T-cell (primary cell): ENCODE measurements at regions not wholly inside any gene's neighbourhood (a gene's known extent, or its start where the extent isn't known, plus 50 kb on each side); places are given as distances from the start of the nearest gene placed in this dataset.

ENCODE experiments used
- ATAC-seq, 4 experiments: fragments of 200-7000 bp in 3 of 4; fragments of 150-1000 bp in 1 of 4; cut with Tn5 transposase; replicated peaks in 1 of 4; 1 replicate in 3 of 4; 2 replicates in 1 of 4; pipeline ENCODE4 v1.10.0; 2021; ENCODE audit warnings: moderate library complexity in 3 of 4, mild to moderate bottlenecking in 2 of 4, moderate number of reproducible peaks in 1 of 4
- CTCF ChIA-PET, 2 donors: fragments of 300-600 bp; sonication (Branson Sonifier 250); formaldehyde crosslinking; loops; one replicate each; lab custom pipeline; 2022; ENCODE audit warnings: antibody characterized with exemption in 2 of 2; lab: Charles Lee
- POLR2A ChIA-PET, 2 donors: fragments of 300-600 bp; sonication (Branson Sonifier 250); formaldehyde crosslinking; loops; one replicate each; lab custom pipeline; 2022; ENCODE audit warnings: antibody characterized with exemption in 2 of 2; lab: Charles Lee
- DNase-seq, 35 experiments: peaks; one replicate each; pipeline versions ENCODE4 v3.0.0 to v3.0.0-alpha.2; 2013 to 2023
- H3K27ac ChIP-seq: one replicate; pipeline ENCODE4 v1.5.1; 2013; ENCODE audit warnings: low read length
- H3K27me3 ChIP-seq, 2 experiments: replicated peaks in 1 of 2; 1 replicate in 1 of 2; 2 replicates in 1 of 2; pipeline versions ENCODE4 v1.6.1 to v1.7.0; 2013; ENCODE audit warnings: low read length in 1 of 2, mixed read lengths in 1 of 2; ENCODE audit not compliant: control insufficient read depth in 2 of 2, insufficient read depth in 2 of 2; ENCODE audit errors: extremely low read depth in 1 of 2
- H3K36me3 ChIP-seq, 2 donors: 1 replicate in 1 of 2; 2 replicates in 1 of 2; pipeline versions ENCODE4 v1.6.1 to v1.7.0; 2013; ENCODE audit warnings: low read length in 1 of 2; ENCODE audit not compliant: control insufficient read depth in 2 of 2, insufficient read depth in 1 of 2; ENCODE audit errors: extremely low read depth in 1 of 2
- H3K4me1 ChIP-seq, 2 experiments: 1 replicate in 1 of 2; 2 replicates in 1 of 2; pipeline versions ENCODE4 v1.6.1 to v1.7.0; 2013; ENCODE audit warnings: low read length in 2 of 2, mixed read lengths in 1 of 2; ENCODE audit not compliant: insufficient read depth in 2 of 2, control insufficient read depth in 1 of 2; ENCODE audit errors: extremely low read depth in 1 of 2
- H3K4me3 ChIP-seq, 2 donors: 1 replicate in 1 of 2; 2 replicates in 1 of 2; pipeline versions ENCODE4 v1.5.1 to v1.7.0; 2013; ENCODE audit warnings: mild to moderate bottlenecking in 2 of 2, low read length in 1 of 2, moderate library complexity in 1 of 2; ENCODE audit not compliant: control insufficient read depth in 1 of 2; ENCODE audit errors: extremely low read depth in 1 of 2
- H3K9me3 ChIP-seq: 2 replicates; pipeline ENCODE4 v1.7.0; 2013
- H3K27ac Mint-ChIP-seq, 2 donors: one replicate each; pipeline ENCODE4 v1.8.0; 2020 to 2021; ENCODE audit warnings: mild to moderate bottlenecking in 2 of 2, mixed read lengths in 2 of 2
- H3K27me3 Mint-ChIP-seq, 2 donors: one replicate each; pipeline ENCODE4 v1.8.0; 2021 to 2022; ENCODE audit warnings: mixed read lengths in 2 of 2
- H3K36me3 Mint-ChIP-seq: one replicate; pipeline ENCODE4 v1.8.0; 2021; ENCODE audit warnings: mixed read lengths
- H3K4me1 Mint-ChIP-seq, 3 donors: one replicate each; pipeline ENCODE4 v1.8.0; 2020 to 2022; ENCODE audit warnings: mixed read lengths in 3 of 3, mild to moderate bottlenecking in 1 of 3
- H3K4me3 Mint-ChIP-seq, 3 donors: one replicate each; pipeline ENCODE4 v1.8.0; 2020 to 2022; ENCODE audit warnings: mild to moderate bottlenecking in 3 of 3, mixed read lengths in 3 of 3, moderate library complexity in 3 of 3
- H3K9me3 Mint-ChIP-seq, 3 donors: one replicate each; pipeline ENCODE4 v1.8.0; 2020 to 2022; ENCODE audit warnings: mixed read lengths in 3 of 3
- whole genome bisulfite sequencing: methylation state at CpG from one replicate; pipeline ENCODE4 v1.1.5; 2013; ENCODE audit warnings: missing lambda C conversion rate; ENCODE audit not compliant: insufficient coverage; 5-methylcytosine and 5-hydroxymethylcytosine counted together

DNA sequence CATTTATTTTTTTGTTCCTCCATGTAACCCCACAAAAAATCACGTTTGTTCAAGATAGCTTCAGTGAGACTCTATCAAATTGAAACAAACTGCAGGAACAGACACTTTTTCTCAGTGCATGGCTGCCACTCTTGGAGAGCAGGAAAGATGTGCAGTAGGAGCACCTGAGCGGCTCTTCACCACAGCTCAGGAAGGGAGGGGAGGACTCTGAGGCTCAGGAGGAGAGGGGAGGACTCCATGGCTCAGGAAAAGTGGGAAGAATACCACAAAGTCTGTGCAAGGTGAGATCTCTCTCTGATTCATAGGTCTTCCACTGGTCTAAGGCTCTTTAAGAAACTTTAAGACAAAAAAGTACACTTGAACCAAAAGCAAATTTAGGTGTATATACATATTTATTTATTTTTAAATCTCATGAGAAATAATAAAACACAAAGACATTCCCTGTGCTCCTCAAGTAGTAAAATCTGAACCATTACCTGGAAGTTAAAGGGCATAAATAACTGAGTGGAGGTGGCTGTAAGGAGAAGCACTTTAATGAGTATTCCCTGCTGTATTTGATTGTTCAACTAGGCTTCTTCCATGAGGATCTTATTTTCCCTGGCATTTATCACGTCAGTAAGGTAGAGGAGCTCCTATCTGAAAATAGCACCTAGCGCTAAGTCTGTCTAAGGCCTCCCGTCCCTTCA is 69.2 kb upstream of the CCN6 start:
- ATAC-seq (no peak), DNase-seq (no peak)
- Mint-ChIP-seq H3K9me3 (no peaks in the 10 kb centered on the region), H3K4me3 (peak overlapping the region in 1 of 3 donors; percentile 51), H3K27me3 (no peaks in the 10 kb centered on the region), H3K27ac (peak overlapping the region; percentile 81 to 89), H3K36me3 (no peaks in the 10 kb centered on the region), H3K4me1 (peaks cover 90 to 95% (median 91%) of the 10 kb centered on the region in 3 donors)
- WGBS = 71% methylated on average over 3 of the region's 5 CpGs
- no peaks in the 10 kb centered on the region for H3K9me3 ChIP-seq
- no peaks in the 10 kb centered on the region for H3K36me3 ChIP-seq
- H3K4me1 ChIP-seq = peaks cover 57 to 65% of the 10 kb centered on the region in 2 experiments
- CTCF ChIA-PET = interaction anchor here in 1 of 2 donors (0.6 to 1.1 kb wide), 3 partner anchors 10 to 59 kb away, joined by 3 to 4 read pairs (median 3); no protein-coding TSS in a partner anchor
- no peaks in the 10 kb centered on the region for H3K27me3 ChIP-seq
- H3K27ac ChIP-seq = peak overlapping the region; percentile 50
- POLR2A ChIA-PET = interaction anchor here (0.6 to 1.0 kb wide), 6 partner anchors 11 to 274 kb away, joined by 3 to 4 read pairs (median 3); no protein-coding TSS in a partner anchor
- H3K4me3 ChIP-seq = no peak overlapping the region

DNA sequence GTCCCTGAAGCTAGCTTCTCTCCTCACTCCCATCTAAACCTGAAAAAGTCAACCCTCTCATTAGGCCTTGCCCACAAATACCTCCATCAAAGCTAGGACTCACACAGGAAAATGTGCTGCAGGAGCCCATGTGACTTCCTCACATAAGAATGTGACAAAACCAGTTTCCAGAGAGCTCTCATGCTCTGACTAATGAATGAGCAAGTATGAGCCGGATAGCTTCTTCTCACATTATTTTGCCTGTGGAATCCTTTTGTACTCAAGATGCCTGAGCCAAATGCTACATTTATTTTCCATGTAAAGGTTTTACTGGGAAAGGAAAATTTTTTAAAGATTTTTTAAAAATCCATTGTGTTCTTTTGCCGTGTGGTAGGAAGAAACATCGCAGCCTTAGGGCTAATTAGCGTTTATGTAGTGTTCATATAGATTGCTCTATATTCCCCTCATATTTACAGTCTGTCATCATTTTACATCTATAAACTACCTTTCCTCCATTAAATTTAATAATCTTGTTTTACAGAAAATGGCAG is 68.6 kb upstream of the CCN6 start:
- H3K4me3 ChIP-seq = no peak overlapping the region
- no peaks in the 10 kb centered on the region for H3K36me3 Mint-ChIP-seq
- H3K9me3 ChIP-seq = no peaks in the 10 kb centered on the region
- no peaks in the 10 kb centered on the region for H3K27me3 ChIP-seq
- H3K27me3 Mint-ChIP-seq = no peaks in the 10 kb centered on the region
- H3K9me3 Mint-ChIP-seq = no peaks in the 10 kb centered on the region
- H3K4me1 Mint-ChIP-seq = peaks cover 90 to 95% (median 91%) of the 10 kb centered on the region in 3 donors
- no CpG with 5 or more reads among the region's 4 CpGs for WGBS
- no peaks in the 10 kb centered on the region for H3K36me3 ChIP-seq
- ChIA-PET CTCF (interaction anchor here in 1 of 2 donors (0.6 to 1.1 kb wide), 2 partner anchors 11 to 58 kb away, joined by 3 read pairs; no protein-coding TSS in a partner anchor), POLR2A (interaction anchor here (0.6 to 1.0 kb wide), 4 partner anchors 12 to 275 kb away, joined by 3 read pairs; no protein-coding TSS in a partner anchor)
- H3K4me3 Mint-ChIP-seq = peak overlapping the region in 2 of 3 donors; percentile 2 to 32
- peaks cover 58 to 65% of the 10 kb centered on the region in 2 experiments for H3K4me1 ChIP-seq
- peak overlapping the region; percentile 50 for H3K27ac ChIP-seq
- peak; percentile 28 to 65 (median 56) for ATAC-seq
- peak in 7 of 35 experiments; percentile 5 to 67 (median 21) for DNase-seq
- peak overlapping the region; percentile 51 to 86 for H3K27ac Mint-ChIP-seq

DNA sequence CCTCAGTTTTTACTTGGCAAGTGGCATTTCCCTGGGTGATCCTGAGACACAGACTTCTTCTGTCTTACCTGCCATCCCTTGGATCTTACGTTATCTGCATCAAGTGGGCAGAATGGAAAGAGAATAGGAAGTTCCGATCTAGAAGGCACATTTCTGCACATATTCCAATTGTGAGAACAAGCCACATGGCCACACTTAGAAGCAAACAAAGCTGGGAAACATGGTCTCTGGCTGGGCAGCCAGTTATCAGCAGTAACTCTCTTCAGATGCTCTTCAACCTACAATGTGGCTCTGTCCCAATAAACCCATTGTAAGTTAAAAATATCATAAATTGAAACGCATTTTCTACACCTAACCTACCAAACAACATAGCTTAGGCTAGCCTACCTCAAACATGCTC is 67.3 kb upstream of the CCN6 start:
- DNase-seq = no peak
- Histone ChIP-seq H3K27me3 (no peaks in the 10 kb centered on the region), H3K4me3 (no peak overlapping the region), H3K9me3 (no peaks in the 10 kb centered on the region), H3K27ac (no peak overlapping the region), H3K4me1 (peaks cover 68 to 71% of the 10 kb centered on the region in 2 experiments), H3K36me3 (no peaks in the 10 kb centered on the region)
- no peaks in the 10 kb centered on the region for H3K9me3 Mint-ChIP-seq
- CTCF ChIA-PET = interaction anchor here in 1 of 2 donors (0.9 to 1.0 kb wide), 2 partner anchors 112 to 162 kb away, joined by 3 to 4 read pairs; no protein-coding TSS in a partner anchor
- H3K27ac Mint-ChIP-seq = peak overlapping the region; percentile 53 to 74
- peaks cover 93 to 97% (median 94%) of the 10 kb centered on the region in 3 donors for H3K4me1 Mint-ChIP-seq
- no peaks in the 10 kb centered on the region for H3K36me3 Mint-ChIP-seq
- POLR2A ChIA-PET = interaction anchor here in 1 of 2 donors (0.7 kb wide), 1 partner anchor 117 kb away, joined by 5 read pairs; no protein-coding TSS in a partner anchor
- WGBS = 100% methylated on average over 1 of the region's 3 CpGs
- no peak for ATAC-seq
- peak overlapping the region in 1 of 3 donors; percentile 28 for H3K4me3 Mint-ChIP-seq
- H3K27me3 Mint-ChIP-seq = no peaks in the 10 kb centered on the region

GRCh38 chr6:111987295-111987694 is 66.6 kb upstream of the CCN6 start:
- Mint-ChIP-seq H3K36me3 (no peaks in the 10 kb centered on the region), H3K4me1 (peaks cover 95 to 96% (median 95%) of the 10 kb centered on the region in 3 donors), H3K9me3 (no peaks in the 10 kb centered on the region), H3K4me3 (no peak overlapping the region), H3K27me3 (no peaks in the 10 kb centered on the region), H3K27ac (peak overlapping the region; percentile 73 to 92)
- no peak overlapping the region for H3K4me3 ChIP-seq
- no peaks in the 10 kb centered on the region for H3K36me3 ChIP-seq
- peaks cover 73 to 77% of the 10 kb centered on the region in 2 experiments for H3K4me1 ChIP-seq
- ChIA-PET CTCF (interaction anchor here (0.6 to 1.2 kb wide), 6 partner anchors 15 to 278 kb away, joined by 3 to 4 read pairs (median 3); no protein-coding TSS in a partner anchor), POLR2A (no interaction called here)
- no peaks in the 10 kb centered on the region for H3K27me3 ChIP-seq
- H3K9me3 ChIP-seq = no peaks in the 10 kb centered on the region
- no peak overlapping the region for H3K27ac ChIP-seq
- DNase-seq = no peak
- ATAC-seq = no peak
- 100% methylated on average over 1 of the region's 1 CpG for WGBS

DNA sequence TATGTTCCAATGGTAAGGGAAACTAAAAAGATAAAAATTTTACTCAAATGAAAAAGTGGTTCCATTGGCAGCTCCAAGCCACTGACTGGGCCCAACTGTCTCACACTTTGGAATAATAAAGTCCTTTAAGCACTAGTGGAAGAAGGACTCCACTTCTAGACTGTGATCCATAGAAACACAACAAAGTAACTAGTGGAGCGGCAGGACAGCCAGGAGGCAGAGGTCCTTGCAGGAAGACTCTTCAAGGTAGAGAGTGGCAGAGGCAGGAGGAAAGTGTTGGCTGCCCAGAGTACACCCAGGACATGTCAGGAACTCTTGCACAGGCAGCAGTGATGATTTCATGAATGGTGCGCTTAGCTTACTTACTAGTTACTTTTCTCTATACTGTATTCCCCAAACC is 65.0 kb upstream of the CCN6 start:
- H3K4me3 Mint-ChIP-seq = peak overlapping the region in 2 of 3 donors; percentile 24 to 49
- ATAC-seq = no peak

GRCh38 chr6:111989743-111990142 is 64.2 kb upstream of the CCN6 start:
- POLR2A ChIA-PET = interaction anchor here (0.6 to 1.6 kb wide), 6 partner anchors 16 to 601 kb away, joined by 3 to 12 read pairs (median 4); no protein-coding TSS in a partner anchor
- H3K4me3 ChIP-seq = no peak overlapping the region

More for the DNA sequence above, 65.0 kb upstream of the CCN6 start:
- H3K4me1 ChIP-seq = peaks cover 79 to 87% of the 10 kb centered on the region in 2 experiments
- H3K9me3 ChIP-seq = no peaks in the 10 kb centered on the region
- peak overlapping the region; percentile 90 for H3K27ac ChIP-seq
- no peaks in the 10 kb centered on the region for H3K36me3 ChIP-seq
- Mint-ChIP-seq H3K4me1 (peaks cover 95 to 96% (median 95%) of the 10 kb centered on the region in 3 donors), H3K36me3 (no peaks in the 10 kb centered on the region), H3K27ac (peak overlapping the region; percentile 91 to 92), H3K9me3 (no peaks in the 10 kb centered on the region), H3K27me3 (no peaks in the 10 kb centered on the region)
- H3K27me3 ChIP-seq = no peaks in the 10 kb centered on the region
- ChIA-PET POLR2A (interaction anchor here in 1 of 2 donors (1.2 kb wide), 1 partner anchor 18 kb away, joined by 3 read pairs; no protein-coding TSS in a partner anchor), CTCF (no interaction called here)
- no CpG with 5 or more reads among the region's 2 CpGs for WGBS
- no peak overlapping the region for H3K4me3 ChIP-seq
- no peak for DNase-seq

More at GRCh38 chr6:111989743-111990142, 64.2 kb upstream of the CCN6 start:
- peak overlapping the region; percentile 3 to 49 (median 4) for H3K4me3 Mint-ChIP-seq
- peak overlapping the region; percentile 91 to 92 for H3K27ac Mint-ChIP-seq
- CTCF ChIA-PET = interaction anchor here in 1 of 2 donors (0.5 to 1.4 kb wide), 6 partner anchors 16 to 230 kb away, joined by 3 to 7 read pairs (median 6); no protein-coding TSS in a partner anchor
- no peaks in the 10 kb centered on the region for H3K27me3 ChIP-seq
- peak overlapping the region; percentile 90 for H3K27ac ChIP-seq
- ATAC-seq (peak; percentile 84 to 88 (median 84)), DNase-seq (peak in 24 of 35 experiments; percentile 23 to 73 (median 43))
- peaks cover 96 to 97% (median 96%) of the 10 kb centered on the region in 3 donors for H3K4me1 Mint-ChIP-seq
- H3K36me3 Mint-ChIP-seq = no peaks in the 10 kb centered on the region
- WGBS = 0% methylated on average over 1 of the region's 2 CpGs
- no peaks in the 10 kb centered on the region for H3K36me3 ChIP-seq
- no peaks in the 10 kb centered on the region for H3K27me3 Mint-ChIP-seq
- H3K4me1 ChIP-seq = peaks cover 71 to 87% of the 10 kb centered on the region in 2 experiments
- H3K9me3 ChIP-seq = no peaks in the 10 kb centered on the region
- no peaks in the 10 kb centered on the region for H3K9me3 Mint-ChIP-seq
